ENCODE measurements at regions not wholly inside any gene's neighbourhood (a gene's known extent, or its start where the extent isn't known, plus 50 kb on each side); places are given as distances from the start of the nearest gene placed in this dataset.

DNA sequence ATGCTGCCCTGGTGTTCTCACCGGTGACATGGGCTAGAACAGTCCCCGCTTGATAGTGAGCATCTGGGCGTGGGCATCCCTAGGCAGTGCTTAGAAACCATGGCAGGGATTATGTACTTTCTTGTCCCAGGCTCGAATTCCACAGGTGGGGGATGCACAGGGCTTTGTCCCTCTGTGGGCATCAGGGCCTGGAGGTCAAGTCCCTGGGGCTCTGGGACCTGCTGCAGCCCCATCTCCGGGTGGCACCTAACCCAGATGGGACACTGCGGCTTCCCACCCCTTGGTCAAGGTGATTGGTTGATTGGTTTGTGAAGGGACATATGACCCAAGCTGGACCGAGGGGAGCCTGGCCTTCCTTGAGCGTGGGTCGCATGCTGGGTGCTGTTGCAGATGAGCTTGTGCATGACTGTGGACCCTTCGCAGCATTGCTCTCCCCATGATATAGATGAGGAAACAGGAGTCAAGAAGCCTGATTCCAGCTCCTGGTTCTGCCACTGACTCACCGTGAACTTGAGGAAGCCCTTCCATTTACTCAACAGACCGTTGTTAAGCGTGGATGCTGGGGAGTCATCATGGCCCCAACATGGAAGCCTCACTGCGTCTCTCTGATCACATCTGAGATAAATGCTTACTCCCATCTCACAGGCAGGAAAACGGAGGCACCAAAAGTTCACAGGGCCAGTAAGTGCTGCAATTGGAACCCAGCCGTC is 64.0 kb upstream of the RUNX3 start:
- in situ Hi-C loops (cut with HindIII; ENCODE audit: low pct_unique_long_range_greater_than_20kb, low sequenced_read_pairs), result no loop called here
- POLR2A ChIA-PET, result no interaction called here

DNA sequence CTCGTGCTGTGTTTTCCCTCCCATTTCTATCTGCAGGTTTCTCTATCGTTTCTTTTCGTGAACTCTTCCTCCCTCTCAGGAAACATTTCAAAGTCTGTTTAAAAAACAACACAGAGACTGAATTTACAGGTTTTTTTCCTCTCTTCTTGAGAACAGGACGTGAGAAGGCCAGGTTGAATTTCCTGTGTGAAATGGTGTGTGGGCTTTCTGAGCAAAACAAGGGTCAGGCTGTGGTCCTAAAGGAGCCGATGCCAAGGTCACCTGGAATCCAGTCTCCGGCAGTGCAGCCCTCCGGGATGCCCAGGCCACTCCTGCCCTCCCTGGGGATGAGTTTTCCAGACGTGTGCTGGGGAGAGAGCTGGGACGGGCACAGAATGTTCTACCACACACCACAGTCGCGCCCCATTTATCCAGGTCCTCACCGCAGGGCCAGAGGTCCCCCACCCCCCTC is 62.7 kb upstream of the RUNX3 start:
- TF ChIP-seq TCF7L2 (IDR thresholded peaks at IDR 0.05; ENCODE audit: low read depth, low read length), result no peak
- TF ChIP-seq, protein P1, sequence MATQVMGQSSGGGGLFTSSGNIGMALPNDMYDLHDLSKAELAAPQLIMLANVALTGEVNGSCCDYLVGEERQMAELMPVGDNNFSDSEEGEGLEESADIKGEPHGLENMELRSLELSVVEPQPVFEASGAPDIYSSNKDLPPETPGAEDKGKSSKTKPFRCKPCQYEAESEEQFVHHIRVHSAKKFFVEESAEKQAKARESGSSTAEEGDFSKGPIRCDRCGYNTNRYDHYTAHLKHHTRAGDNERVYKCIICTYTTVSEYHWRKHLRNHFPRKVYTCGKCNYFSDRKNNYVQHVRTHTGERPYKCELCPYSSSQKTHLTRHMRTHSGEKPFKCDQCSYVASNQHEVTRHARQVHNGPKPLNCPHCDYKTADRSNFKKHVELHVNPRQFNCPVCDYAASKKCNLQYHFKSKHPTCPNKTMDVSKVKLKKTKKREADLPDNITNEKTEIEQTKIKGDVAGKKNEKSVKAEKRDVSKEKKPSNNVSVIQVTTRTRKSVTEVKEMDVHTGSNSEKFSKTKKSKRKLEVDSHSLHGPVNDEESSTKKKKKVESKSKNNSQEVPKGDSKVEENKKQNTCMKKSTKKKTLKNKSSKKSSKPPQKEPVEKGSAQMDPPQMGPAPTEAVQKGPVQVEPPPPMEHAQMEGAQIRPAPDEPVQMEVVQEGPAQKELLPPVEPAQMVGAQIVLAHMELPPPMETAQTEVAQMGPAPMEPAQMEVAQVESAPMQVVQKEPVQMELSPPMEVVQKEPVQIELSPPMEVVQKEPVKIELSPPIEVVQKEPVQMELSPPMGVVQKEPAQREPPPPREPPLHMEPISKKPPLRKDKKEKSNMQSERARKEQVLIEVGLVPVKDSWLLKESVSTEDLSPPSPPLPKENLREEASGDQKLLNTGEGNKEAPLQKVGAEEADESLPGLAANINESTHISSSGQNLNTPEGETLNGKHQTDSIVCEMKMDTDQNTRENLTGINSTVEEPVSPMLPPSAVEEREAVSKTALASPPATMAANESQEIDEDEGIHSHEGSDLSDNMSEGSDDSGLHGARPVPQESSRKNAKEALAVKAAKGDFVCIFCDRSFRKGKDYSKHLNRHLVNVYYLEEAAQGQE (IDR thresholded peaks at IDR 0.05; ENCODE audit: insufficient read depth in 1 of 2, low read depth in 2 of 2, low read length in 1 of 2), result no peak
- TF ChIP-seq POLR2AphosphoS5 (IDR thresholded peaks at IDR 0.05; ENCODE audit: low read depth, low read length), result no peak
- no peak for TF ChIP-seq SIN3A (IDR thresholded peaks at IDR 0.05; ENCODE audit: borderline replicate concordance, insufficient read depth, low read depth, low read length)
- TF ChIP-seq, protein P2, sequence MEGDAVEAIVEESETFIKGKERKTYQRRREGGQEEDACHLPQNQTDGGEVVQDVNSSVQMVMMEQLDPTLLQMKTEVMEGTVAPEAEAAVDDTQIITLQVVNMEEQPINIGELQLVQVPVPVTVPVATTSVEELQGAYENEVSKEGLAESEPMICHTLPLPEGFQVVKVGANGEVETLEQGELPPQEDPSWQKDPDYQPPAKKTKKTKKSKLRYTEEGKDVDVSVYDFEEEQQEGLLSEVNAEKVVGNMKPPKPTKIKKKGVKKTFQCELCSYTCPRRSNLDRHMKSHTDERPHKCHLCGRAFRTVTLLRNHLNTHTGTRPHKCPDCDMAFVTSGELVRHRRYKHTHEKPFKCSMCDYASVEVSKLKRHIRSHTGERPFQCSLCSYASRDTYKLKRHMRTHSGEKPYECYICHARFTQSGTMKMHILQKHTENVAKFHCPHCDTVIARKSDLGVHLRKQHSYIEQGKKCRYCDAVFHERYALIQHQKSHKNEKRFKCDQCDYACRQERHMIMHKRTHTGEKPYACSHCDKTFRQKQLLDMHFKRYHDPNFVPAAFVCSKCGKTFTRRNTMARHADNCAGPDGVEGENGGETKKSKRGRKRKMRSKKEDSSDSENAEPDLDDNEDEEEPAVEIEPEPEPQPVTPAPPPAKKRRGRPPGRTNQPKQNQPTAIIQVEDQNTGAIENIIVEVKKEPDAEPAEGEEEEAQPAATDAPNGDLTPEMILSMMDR (IDR thresholded peaks at IDR 0.05), result no peak
- BruUV-seq (replicated peaks), result no TSS peak
- CTCF ChIA-PET, result no interaction called here

More for the DNA sequence above, 64.0 kb upstream of the RUNX3 start:
- no peak for ATAC-seq
- no peaks in the 10 kb centered on the region for H3K36me3 ChIP-seq (ENCODE audit: control insufficient read depth, insufficient read depth, low read length)
- H3K9me3 ChIP-seq (ENCODE audit: control insufficient read depth, insufficient read depth, low read depth, low read length), result no peaks in the 10 kb centered on the region
- H3K4me1 ChIP-seq (ENCODE audit: control insufficient read depth, insufficient read depth, low read length), result no peaks in the 10 kb centered on the region
- CTCF ChIA-PET, result no interaction called here
- DNase-seq (ENCODE audit: low read depth, low spot score), result no peak
- H3K4me3 ChIP-seq (ENCODE audit: low read depth in 2 of 2, low read length in 2 of 2), result no peak overlapping the region
- no peak for TF ChIP-seq SIN3A (IDR thresholded peaks at IDR 0.05; ENCODE audit: borderline replicate concordance, insufficient read depth, low read depth, low read length)
- TF ChIP-seq POLR2AphosphoS5 (IDR thresholded peaks at IDR 0.05; ENCODE audit: low read depth, low read length), result no peak
- TF ChIP-seq, protein P2 (IDR thresholded peaks at IDR 0.05), result no peak
- no peak for TF ChIP-seq TCF7L2 (IDR thresholded peaks at IDR 0.05; ENCODE audit: low read depth, low read length)
- TF ChIP-seq, protein P1 (IDR thresholded peaks at IDR 0.05; ENCODE audit: insufficient read depth in 1 of 2, low read depth in 2 of 2, low read length in 1 of 2), result no peak
- no peaks in the 10 kb centered on the region for H3K27me3 ChIP-seq (ENCODE audit: control insufficient read depth, insufficient read depth, low read length)
- H3K27ac ChIP-seq (ENCODE audit: low read length), result no peak overlapping the region
- no TSS peak for BruUV-seq (replicated peaks)
- intact Hi-C loops (cut with micrococcal nuclease; ENCODE audit: unreplicated experiment), result no loop called here

More for the DNA sequence above, 62.7 kb upstream of the RUNX3 start:
- no peak for ATAC-seq
- Histone ChIP-seq H3K27me3 (ENCODE audit: control insufficient read depth, insufficient read depth, low read length) (no peaks in the 10 kb centered on the region), H3K27ac (ENCODE audit: low read length) (no peak overlapping the region), H3K4me3 (ENCODE audit: low read depth in 2 of 2, low read length in 2 of 2) (no peak overlapping the region), H3K4me1 (ENCODE audit: control insufficient read depth, insufficient read depth, low read length) (no peaks in the 10 kb centered on the region), H3K9me3 (ENCODE audit: control insufficient read depth, insufficient read depth, low read depth, low read length) (no peaks in the 10 kb centered on the region), H3K36me3 (ENCODE audit: control insufficient read depth, insufficient read depth, low read length) (no peaks in the 10 kb centered on the region)
- no peak for DNase-seq (ENCODE audit: low read depth, low spot score)
- POLR2A ChIA-PET, result no interaction called here
- in situ Hi-C loops (cut with HindIII; ENCODE audit: low pct_unique_long_range_greater_than_20kb, low sequenced_read_pairs) (no loop called here), intact Hi-C loops (cut with micrococcal nuclease; ENCODE audit: unreplicated experiment) (no loop called here)
